ENCODE measurements at regions not wholly inside any gene's neighbourhood (a gene's known extent, or its start where the extent isn't known, plus 50 kb on each side); places are given as distances from the start of the nearest gene placed in this dataset.
A peak's percentile ranks its signal among the peaks of the same experiment; 100 is the strongest.

- no peak for DNase-seq (ENCODE audit: low spot score)
Measured at GRCh38 chr1:90134175-90134955, 139.5 kb downstream of the ZNF326 start.

GRCh38 chr1:90133133-90133532 lies 138.2 kb downstream of the ZNF326 start:
- peak; percentile 4 for DNase-seq (ENCODE audit: low spot score)

- DNase-seq (ENCODE audit: low spot score), result no peak
Measured at GRCh38 chr1:90132306-90132705, 137.4 kb downstream of the ZNF326 start.

- no peak for DNase-seq (ENCODE audit: low spot score)
Measured at GRCh38 chr1:90127288-90127953, 132.5 kb downstream of the ZNF326 start.

GRCh38 chr1:90126834-90127233 lies 131.9 kb downstream of the ZNF326 start:
- no peak for DNase-seq (ENCODE audit: low spot score)

- DNase-seq (ENCODE audit: low spot score), result no peak
Measured at GRCh38 chr1:90122654-90123340, 127.9 kb downstream of the ZNF326 start.

- peak; percentile 21 for DNase-seq (ENCODE audit: low spot score)
Measured at GRCh38 chr1:90114521-90115141, 119.7 kb downstream of the ZNF326 start.

GRCh38 chr1:90107990-90108389 lies 113.1 kb downstream of the ZNF326 start:
- DNase-seq (ENCODE audit: low spot score), result no peak

- DNase-seq (ENCODE audit: low spot score), result no peak
Measured at GRCh38 chr1:90106311-90106710, 111.4 kb downstream of the ZNF326 start.

- no peak for DNase-seq (ENCODE audit: low spot score)
Measured at GRCh38 chr1:90104941-90105538, 110.1 kb downstream of the ZNF326 start.

- DNase-seq (ENCODE audit: low spot score), result no peak
Measured at GRCh38 chr1:90100566-90100965, 105.7 kb downstream of the ZNF326 start.

- DNase-seq (ENCODE audit: low spot score), result no peak
Measured at GRCh38 chr1:90092441-90092840, 97.5 kb downstream of the ZNF326 start.

Data from AG08396 (cell line).